K562 (cell line): ENCODE measurements at regions not wholly inside any gene's neighbourhood (a gene's known extent, or its start where the extent isn't known, plus 50 kb on each side); places are given as distances from the start of the nearest gene placed in this dataset.

Experiments
- CBX3 ChIP-seq, 2 experiments: IDR thresholded peaks; 1 replicate in 1 of 2; 2 replicates in 1 of 2; pipeline ENCODE4 v1.6.1; 2012; ENCODE audit warnings: inconsistent platforms in 2 of 2, low read length in 2 of 2, borderline replicate concordance in 1 of 2, control low read depth in 1 of 2
- CTCF ChIP-seq, 3 experiments: IDR thresholded peaks in 2 of 3; conservative IDR thresholded peaks in 1 of 3; 2 replicates each; pipeline ENCODE4 v1.5.1; 2011 to 2012; ENCODE audit warnings: low read length in 3 of 3, mild to moderate bottlenecking in 3 of 3, control low read depth in 2 of 3, improper control_type of control experiment in 1 of 3, inconsistent platforms in 1 of 3, low read depth in 1 of 3, mixed read lengths in 1 of 3, moderate library complexity in 1 of 3; ENCODE audit not compliant: insufficient read depth in 2 of 3
- HMG20A ChIP-seq: fragments of 450-650 bp; formaldehyde crosslinking; conservative IDR thresholded peaks from 2 replicates; pipeline ENCODE4 v1.4.0; 2020; ENCODE audit warnings: mild to moderate bottlenecking, mixed read lengths
- IRF1 ChIP-seq: sonication (generic); formaldehyde crosslinking; IDR thresholded peaks from 2 replicates; pipeline ENCODE4 v1.8.0; 2022; ENCODE audit warnings: missing genetic modification reagents, mild to moderate bottlenecking, borderline replicate concordance
- MEF2A ChIP-seq: IDR thresholded peaks from 2 replicates; pipeline ENCODE4 v1.6.1; 2011; ENCODE audit warnings: low read depth, mild to moderate bottlenecking, low read length, moderate library complexity; ENCODE audit not compliant: control insufficient read depth
- PML ChIP-seq: IDR thresholded peaks from 2 replicates; pipeline ENCODE4 v1.6.1; 2012; ENCODE audit warnings: low read length, inconsistent platforms
- RBM14 ChIP-seq: fragments of 200-400 bp; formaldehyde crosslinking; IDR thresholded peaks from 2 replicates; pipeline ENCODE4 v1.6.1; 2018; ENCODE audit warnings: low read depth, mild to moderate bottlenecking, low read length, moderate library complexity, borderline replicate concordance; ENCODE audit not compliant: insufficient read depth
- RBM34 ChIP-seq: fragments of 200-400 bp; formaldehyde crosslinking; IDR thresholded peaks from 2 replicates; pipeline ENCODE4 v1.6.1; 2018; ENCODE audit warnings: low read length, borderline replicate concordance; ENCODE audit not compliant: insufficient read depth
- RCOR1 ChIP-seq, 2 experiments: IDR thresholded peaks; 2 replicates each; pipeline ENCODE4 v1.6.1; 2012; ENCODE audit warnings: low read depth in 2 of 2, low read length in 2 of 2, borderline replicate concordance in 1 of 2, improper control_type of control experiment in 1 of 2
- REST ChIP-seq, 2 experiments: fragments of 450-650 bp; formaldehyde crosslinking in 1 of 2; IDR thresholded peaks; 2 replicates each; pipeline versions ENCODE4 v1.4.0 to v1.6.1; 2014 to 2020; ENCODE audit warnings: mild to moderate bottlenecking in 2 of 2, borderline replicate concordance in 1 of 2, low read depth in 1 of 2
- SIRT6 ChIP-seq: IDR thresholded peaks from one replicate; pipeline ENCODE4 v1.6.1; 2012; ENCODE audit warnings: low read depth, mild to moderate bottlenecking, control low read depth, inconsistent platforms, low read length, moderate library complexity
- ZNF717 ChIP-seq: fragments of 250-450 bp; sonication (Bioruptor Pico); IDR thresholded peaks from 2 replicates; pipeline ENCODE4 v1.5.0; 2021
- TF ChIP-seq, protein P1 (sequence below), 2 experiments: fragments of 450-650 bp in 1 of 2; sonication (generic) in 1 of 2; formaldehyde crosslinking; conservative IDR thresholded peaks; 2 replicates each; pipeline versions ENCODE4 v1.4.0 to v1.8.1; 2020 to 2022; ENCODE audit warnings: mild to moderate bottlenecking in 1 of 2, missing genetic modification reagents in 1 of 2
- TF ChIP-seq, protein P2 (sequence below): fragments of 250-450 bp; sonication (Bioruptor Pico); IDR thresholded peaks from 2 replicates; pipeline ENCODE4 v1.4.0; 2020; ENCODE audit warnings: mild to moderate bottlenecking

GRCh38 chr4:159719531-159719930, 616.7 kb downstream of the RAPGEF2 start:
- no peak for TF ChIP-seq SIRT6
- TF ChIP-seq CTCF (IDR thresholded peaks at IDR 0.05 in 2 of 3, conservative IDR thresholded peaks at IDR 0.05 in 1 of 3; ENCODE audit: insufficient read depth in 2 of 3, low read depth in 1 of 3, low read length in 3 of 3), result no peak
- TF ChIP-seq HMG20A, result no peak
- TF ChIP-seq CBX3 (IDR thresholded peaks at IDR 0.05; ENCODE audit: borderline replicate concordance in 1 of 2, low read length in 2 of 2), result no peak
- TF ChIP-seq RBM14, result no peak
- TF ChIP-seq PML, result no peak
- TF ChIP-seq, protein P1, sequence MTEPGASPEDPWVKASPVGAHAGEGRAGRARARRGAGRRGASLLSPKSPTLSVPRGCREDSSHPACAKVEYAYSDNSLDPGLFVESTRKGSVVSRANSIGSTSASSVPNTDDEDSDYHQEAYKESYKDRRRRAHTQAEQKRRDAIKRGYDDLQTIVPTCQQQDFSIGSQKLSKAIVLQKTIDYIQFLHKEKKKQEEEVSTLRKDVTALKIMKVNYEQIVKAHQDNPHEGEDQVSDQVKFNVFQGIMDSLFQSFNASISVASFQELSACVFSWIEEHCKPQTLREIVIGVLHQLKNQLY (CRISPR knock-in tag; conservative IDR thresholded peaks at IDR 0.05), result no peak
- no peak for TF ChIP-seq RBM34
- TF ChIP-seq REST (IDR thresholded peaks at IDR 0.05; ENCODE audit: borderline replicate concordance), result no peak
- TF ChIP-seq REST (CRISPR knock-in tag; IDR thresholded peaks at IDR 0.05; ENCODE audit: low read depth), result no peak
- TF ChIP-seq MEF2A, result no peak
- no peak for TF ChIP-seq RCOR1 (IDR thresholded peaks at IDR 0.05; ENCODE audit: borderline replicate concordance in 1 of 2, low read depth in 2 of 2, low read length in 2 of 2)
- no peak for TF ChIP-seq ZNF717 (CRISPR knock-in tag)
- TF ChIP-seq IRF1 (CRISPR knock-in tag), result no peak
- TF ChIP-seq, protein P2, sequence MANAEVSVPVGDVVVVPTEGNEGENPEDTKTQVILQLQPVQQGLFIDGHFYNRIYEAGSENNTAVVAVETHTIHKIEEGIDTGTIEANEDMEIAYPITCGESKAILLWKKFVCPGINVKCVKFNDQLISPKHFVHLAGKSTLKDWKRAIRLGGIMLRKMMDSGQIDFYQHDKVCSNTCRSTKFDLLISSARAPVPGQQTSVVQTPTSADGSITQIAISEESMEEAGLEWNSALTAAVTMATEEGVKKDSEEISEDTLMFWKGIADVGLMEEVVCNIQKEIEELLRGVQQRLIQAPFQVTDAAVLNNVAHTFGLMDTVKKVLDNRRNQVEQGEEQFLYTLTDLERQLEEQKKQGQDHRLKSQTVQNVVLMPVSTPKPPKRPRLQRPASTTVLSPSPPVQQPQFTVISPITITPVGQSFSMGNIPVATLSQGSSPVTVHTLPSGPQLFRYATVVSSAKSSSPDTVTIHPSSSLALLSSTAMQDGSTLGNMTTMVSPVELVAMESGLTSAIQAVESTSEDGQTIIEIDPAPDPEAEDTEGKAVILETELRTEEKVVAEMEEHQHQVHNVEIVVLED (CRISPR knock-in tag), result no peak
